C4-2B (cell line): ENCODE measurements at regions not wholly inside any gene's neighbourhood (a gene's known extent, or its start where the extent isn't known, plus 50 kb on each side); places are given as distances from the start of the nearest gene placed in this dataset.

Experiments
- ZFX ChIP-seq: fragments of 450-650 bp; IDR thresholded peaks from 2 replicates; pipeline ENCODE4 v1.6.1; 2017
- TF ChIP-seq, protein P1 (sequence below): fragments of 450-650 bp; conservative IDR thresholded peaks from 2 replicates; pipeline ENCODE4 v1.5.1; 2017; ENCODE audit warnings: mild to moderate bottlenecking

DNA sequence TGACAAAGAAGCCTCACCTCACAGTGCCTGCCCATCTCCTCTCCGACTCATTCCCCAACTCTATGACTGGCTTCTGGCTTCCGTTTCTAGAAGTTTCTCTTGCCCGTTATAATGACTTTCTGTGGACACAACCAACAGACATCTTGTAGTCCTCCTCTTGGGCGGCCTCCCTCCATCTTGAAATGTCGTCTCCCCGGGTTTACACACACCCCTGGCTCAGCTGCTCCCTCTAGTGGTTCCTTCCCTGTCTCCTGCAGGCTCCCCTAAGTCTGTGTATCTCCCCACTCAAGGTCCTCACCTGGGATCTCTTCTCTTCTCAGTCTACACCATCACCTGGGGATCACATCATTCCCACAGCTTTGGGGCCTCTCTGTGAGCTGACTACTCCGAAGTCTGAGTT is 123.4 kb upstream of the NEBL start:
- TF ChIP-seq, protein P1, sequence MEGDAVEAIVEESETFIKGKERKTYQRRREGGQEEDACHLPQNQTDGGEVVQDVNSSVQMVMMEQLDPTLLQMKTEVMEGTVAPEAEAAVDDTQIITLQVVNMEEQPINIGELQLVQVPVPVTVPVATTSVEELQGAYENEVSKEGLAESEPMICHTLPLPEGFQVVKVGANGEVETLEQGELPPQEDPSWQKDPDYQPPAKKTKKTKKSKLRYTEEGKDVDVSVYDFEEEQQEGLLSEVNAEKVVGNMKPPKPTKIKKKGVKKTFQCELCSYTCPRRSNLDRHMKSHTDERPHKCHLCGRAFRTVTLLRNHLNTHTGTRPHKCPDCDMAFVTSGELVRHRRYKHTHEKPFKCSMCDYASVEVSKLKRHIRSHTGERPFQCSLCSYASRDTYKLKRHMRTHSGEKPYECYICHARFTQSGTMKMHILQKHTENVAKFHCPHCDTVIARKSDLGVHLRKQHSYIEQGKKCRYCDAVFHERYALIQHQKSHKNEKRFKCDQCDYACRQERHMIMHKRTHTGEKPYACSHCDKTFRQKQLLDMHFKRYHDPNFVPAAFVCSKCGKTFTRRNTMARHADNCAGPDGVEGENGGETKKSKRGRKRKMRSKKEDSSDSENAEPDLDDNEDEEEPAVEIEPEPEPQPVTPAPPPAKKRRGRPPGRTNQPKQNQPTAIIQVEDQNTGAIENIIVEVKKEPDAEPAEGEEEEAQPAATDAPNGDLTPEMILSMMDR = peak; percentile 65
- TF ChIP-seq ZFX = no peak
